ENCODE measurements at regions not wholly inside any gene's neighbourhood (a gene's known extent, or its start where the extent isn't known, plus 50 kb on each side); places are given as distances from the start of the nearest gene placed in this dataset.

DNA sequence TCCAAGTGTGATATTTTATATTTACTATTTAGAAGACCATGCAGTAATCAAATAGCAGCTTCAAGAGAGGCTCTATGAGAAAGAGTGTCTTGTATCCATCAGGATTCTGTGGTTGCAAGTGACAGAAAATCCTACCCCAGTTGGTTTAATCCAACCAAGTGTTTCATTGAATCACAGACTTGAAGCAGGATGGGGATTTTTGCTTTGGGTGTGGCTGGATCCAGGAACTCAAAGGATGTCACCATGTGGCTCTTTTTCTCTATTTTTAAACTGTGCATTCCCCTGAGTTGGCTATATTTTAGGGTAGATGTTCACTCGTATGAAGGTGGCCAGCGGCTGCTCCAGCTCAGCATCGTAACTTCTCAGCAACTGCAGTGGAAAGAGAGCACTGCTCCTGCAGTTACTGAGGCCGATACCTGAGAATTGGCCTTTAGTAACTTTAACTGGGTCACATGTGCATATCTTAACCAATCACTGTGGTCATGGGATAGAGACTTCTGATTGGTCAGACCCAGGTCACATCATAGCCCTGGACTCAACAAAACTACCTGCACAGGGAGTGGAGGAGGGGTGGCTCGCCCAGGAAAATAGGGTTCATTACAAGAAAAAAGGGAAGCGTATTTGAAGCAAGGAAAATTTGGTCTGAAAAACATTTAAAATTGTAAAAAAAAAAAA is 396.1 kb upstream of the SULF2 start:
- no peak for DNase-seq (ENCODE audit: low read depth)

DNA sequence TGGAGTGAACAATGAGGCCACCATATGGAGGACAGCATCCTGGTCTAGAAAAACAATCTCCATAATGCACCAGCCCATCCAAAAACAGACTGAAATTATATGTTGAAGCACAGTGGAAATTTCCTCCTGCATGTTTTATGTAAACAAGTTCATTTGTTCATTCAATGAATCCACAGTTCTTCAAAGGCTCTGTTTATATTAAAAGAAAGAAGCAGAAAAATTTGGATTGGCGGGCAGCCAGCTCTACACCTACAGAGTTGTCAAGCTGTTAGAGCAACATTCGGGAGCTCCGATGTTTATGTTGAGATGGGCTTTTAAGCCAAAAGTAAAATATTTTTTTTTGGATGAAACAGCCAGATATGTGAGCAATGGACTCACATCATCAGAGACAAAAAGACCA is 395.3 kb upstream of the SULF2 start:
- peak; percentile 20 for DNase-seq (ENCODE audit: low read depth)

DNA sequence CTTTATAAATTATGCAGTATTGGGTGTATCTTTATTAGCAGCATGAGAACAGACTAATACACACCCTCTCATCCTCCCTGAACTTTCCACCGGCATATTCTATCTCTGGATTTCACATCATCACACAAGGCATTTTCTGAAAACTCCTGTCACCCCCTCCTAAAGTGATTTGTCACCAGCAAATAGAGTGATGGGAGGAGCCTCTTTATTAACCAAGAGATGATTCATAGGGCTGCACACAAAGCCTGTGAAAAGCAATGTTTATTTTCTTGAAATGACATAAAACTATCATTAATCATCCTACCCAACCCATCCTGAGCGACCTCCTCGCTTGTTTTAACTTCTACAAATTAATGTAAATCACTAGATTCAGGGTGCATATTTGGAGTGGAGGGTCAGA is 394.7 kb upstream of the SULF2 start:
- DNase-seq (ENCODE audit: low read depth): peak; percentile 52

DNA sequence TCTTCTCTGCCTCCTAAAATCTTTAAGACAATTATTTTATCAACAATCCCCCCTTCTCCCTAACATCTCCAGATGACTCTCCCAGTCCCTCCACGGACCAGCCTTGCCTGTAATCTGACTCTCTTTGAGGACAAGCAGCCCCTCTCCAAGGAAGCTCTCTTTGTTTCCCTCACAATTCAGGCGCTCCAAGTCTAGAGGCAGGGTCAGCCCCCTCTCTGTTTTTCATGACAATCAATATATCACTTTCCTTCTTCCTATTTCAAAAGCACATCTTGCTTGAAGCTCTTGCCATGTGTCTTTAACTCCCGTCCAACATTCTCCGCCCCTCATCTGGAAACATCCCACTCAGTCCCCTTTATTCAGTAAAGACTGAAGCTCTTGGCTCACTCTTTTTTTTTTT is 393.4 kb upstream of the SULF2 start:
- no peak for DNase-seq (ENCODE audit: low read depth)

DNA sequence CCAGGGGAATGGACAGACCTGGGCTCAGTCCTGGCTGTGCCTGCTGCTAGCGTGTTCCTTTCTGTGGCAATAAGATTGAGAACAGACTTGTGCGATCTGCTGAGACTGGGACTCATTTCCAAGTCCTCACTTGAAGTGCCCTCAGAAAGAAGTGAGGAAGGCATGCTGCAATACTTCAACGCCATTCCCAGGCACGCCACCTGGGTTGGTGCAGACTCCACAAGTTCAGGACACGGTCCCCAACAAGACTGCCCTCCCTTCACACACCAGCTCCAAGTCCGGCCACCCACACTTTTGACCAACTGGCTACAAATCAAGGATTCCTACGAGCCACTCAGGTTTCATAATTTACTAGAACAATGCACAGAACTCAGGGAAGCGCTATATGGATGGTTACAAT is 391.8 kb upstream of the SULF2 start:
- no peak for DNase-seq (ENCODE audit: low read depth)

DNA sequence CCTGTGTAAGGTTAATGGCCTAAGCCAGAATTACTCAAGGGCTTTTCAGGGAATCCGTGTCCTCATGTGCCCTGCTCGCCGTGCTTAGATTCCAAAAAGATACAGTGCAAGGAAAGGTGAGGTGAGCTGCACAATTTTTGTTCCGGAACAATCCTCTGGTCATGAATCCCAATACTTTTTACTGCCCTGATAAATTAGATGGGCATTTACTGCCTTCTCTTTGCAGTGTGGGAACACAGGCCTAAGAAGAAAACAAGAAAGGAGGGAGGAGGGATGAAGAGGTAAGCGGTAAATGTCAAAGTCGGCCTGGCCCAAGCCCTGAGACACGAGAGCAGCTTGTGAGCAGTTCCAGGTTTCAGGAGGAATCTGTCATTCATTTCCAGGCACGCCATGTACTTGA is 390.9 kb upstream of the SULF2 start:
- DNase-seq (ENCODE audit: low read depth): no peak

DNA sequence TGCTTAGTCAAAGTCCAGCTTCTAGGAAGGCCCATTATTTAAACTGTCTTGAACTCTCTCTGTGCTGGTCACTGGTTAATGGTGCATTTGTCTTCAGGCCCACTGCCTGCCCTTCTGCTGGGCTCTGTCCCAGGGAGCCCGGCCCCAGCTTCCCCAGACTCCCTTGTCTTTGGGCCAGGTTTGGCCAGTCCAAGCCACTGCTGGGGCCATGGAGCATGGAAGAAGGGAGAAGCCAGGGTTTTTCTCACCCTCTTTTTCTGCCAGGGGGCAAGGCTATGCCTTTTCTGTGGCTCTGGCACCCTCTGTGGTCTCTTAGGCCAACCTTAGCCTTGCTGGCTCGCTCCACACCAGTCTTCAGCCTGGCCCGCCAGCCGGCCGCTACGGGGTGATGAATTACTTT is 390.0 kb upstream of the SULF2 start:
- no peak for DNase-seq (ENCODE audit: low read depth)

DNA sequence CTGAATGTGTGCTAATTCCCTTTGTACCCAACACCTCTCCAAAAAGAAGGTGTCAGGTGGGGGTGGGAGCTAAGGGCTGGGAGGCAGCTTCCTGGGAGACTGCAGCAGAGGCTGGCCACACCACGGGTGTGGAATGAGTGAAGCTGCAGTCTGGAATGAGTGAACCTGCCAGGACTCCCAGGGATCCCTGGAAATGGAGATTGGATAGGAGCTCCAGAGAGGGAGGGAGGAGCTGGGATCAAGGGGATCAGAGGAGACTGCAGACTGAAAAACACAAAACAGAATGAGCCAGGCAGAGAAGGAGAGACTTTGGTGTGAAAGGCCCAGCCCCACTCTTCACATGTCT is 387.0 kb upstream of the SULF2 start:
- DNase-seq (ENCODE audit: low read depth): no peak

DNA sequence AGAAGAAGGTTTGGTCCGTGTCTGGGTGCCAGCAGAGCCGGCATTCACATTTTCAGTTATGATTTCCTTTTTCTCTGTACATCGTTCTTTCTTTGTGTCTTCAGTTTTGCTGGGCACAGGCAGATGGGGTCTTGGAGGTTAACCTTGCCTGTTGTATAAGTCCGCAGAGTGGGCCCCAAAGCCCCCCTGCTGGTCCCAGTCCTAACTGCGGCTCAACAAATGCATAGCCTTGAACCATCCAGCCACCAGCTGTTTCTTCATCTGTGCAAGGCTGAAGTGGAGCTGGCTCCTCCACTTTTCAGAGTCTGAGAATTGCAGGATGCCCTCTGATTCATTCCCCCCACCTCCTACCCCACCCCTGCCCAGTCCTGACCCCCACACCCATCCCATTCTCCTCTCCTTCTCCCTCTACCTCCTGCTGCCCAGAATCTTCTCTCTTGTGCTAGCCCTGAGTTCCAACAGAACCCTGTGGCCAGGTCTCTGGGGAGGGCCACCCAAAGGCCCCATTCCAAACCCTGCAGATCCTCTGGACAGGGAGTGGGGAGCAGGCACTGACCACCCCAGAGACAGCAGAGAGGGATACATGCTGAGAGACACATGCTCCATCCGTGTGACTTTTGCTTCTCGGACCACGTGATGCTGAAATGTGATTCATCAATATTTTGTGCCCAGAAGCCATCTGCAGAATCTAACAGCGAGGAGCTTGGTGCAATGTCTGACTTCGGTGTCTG is 386.5 kb upstream of the SULF2 start:
- DNase-seq (ENCODE audit: low read depth): no peak

DNA sequence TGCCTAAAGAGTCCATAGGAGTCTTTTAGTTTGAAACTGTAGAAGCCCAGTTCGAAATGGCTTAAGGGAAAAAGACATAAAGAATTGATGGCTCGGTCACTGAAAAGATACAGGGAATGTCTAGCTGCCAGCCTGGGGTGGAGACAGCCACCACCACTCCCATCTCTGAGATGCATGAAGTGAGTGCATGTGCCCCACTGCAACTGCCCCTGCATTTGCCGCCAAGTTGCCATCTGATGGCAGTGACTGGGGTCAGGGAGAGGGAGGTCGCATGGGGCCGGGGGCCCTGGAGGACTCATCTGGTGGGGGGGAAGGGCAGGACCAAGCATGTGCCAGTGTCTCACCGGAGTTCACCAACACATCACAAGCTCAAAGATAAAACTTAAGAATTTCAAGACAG is 385.8 kb upstream of the SULF2 start:
- no peak for DNase-seq (ENCODE audit: low read depth)

DNA sequence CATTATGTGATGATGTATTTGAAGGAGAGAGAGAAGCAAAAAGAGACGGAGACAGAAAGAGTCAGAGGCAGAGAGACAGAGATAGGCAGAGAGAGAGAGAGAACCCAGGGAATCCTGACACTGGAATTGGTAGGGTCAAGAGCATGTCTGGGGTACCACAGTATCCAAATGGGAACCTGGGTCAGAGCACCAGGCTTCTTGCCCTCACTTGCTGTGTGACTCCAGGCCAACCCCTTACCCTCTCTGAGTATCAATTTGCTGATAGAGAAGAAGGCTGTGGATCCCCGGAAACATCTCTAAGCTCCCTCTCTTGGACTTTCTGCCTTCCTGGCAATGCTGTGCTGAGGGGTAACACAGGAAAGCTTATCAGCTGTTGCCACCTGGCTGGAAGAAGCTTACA is 385.3 kb upstream of the SULF2 start:
- DNase-seq (ENCODE audit: low read depth): no peak

DNA sequence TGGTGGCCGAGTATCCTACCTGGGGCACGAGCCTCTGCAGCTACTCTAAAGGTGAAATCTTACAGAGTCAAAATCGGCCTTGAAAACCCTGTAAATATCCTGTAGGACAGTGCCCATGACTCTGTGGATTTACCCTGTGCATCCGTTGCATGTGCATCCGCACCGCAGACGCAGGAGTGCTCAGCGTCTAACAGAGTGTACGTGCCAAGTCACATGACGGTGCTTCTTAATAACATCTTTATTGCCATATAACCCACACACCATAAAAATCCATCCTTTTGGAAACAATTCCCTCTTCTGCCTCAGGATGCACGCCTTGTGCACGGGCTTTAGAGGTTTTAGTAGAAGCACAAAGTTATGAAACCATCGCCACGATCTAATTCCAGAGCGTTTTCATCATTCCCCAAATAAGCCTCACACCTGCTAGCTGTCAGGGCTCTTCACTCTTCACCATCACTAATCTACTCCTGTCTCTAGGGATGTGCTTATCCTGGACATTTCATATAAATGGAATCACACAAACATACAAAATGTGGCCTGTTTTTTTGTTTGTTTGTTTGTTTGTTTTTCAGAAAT is 384.5 kb upstream of the SULF2 start:
- DNase-seq (ENCODE audit: low read depth): no peak

DNA sequence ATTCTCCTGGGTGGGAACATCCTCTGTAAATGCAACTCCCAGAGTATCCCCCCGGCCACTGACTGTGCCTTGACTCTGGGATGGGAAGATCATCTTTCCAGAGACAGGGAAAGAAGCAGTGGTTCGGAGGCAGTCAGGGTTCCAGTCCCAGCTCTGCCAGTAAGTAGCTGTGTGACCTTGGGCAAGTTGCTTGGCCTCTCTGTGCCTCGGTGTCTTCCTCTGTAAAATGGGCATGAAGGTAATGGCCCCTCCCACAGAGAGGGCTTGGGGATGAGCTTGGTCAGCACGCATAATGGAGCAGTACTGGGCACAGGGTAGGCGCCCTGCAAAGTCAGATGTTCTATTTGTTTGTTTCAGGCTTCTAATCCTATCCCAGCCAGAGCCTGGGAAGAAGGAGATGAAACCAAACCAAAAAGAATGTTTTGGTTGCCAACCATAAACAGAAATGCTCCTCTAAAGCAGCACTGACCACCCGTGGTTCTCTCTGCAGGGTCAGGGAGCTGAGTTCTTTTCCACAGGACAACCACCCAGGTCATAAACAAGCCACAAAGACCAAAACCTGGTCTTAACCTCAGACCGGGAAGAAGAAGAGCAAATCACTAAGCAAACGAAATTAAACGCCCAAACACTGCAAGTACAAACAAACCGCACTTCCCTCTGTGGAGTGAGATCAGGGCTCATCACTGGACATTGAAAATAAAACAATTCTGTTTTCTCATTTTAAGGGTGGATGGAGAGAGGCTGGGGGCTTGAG is 381.0 kb upstream of the SULF2 start:
- peak; percentile 17 for DNase-seq (ENCODE audit: low read depth)

DNA sequence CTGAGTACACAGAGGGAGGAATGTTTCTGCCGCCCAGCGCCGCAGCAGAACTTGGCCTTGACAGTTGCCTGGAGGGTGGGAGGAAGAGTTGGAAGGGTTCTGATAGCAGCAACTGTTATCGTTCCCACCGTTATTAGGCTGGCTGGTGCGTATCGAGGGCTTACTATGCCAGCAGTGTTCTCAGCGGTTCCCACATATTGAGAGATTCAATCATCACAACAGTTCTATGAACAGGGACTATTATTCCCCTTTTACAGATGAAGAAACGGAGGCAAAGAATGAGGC is 380.1 kb upstream of the SULF2 start:
- no peak for DNase-seq (ENCODE audit: low read depth)

DNA sequence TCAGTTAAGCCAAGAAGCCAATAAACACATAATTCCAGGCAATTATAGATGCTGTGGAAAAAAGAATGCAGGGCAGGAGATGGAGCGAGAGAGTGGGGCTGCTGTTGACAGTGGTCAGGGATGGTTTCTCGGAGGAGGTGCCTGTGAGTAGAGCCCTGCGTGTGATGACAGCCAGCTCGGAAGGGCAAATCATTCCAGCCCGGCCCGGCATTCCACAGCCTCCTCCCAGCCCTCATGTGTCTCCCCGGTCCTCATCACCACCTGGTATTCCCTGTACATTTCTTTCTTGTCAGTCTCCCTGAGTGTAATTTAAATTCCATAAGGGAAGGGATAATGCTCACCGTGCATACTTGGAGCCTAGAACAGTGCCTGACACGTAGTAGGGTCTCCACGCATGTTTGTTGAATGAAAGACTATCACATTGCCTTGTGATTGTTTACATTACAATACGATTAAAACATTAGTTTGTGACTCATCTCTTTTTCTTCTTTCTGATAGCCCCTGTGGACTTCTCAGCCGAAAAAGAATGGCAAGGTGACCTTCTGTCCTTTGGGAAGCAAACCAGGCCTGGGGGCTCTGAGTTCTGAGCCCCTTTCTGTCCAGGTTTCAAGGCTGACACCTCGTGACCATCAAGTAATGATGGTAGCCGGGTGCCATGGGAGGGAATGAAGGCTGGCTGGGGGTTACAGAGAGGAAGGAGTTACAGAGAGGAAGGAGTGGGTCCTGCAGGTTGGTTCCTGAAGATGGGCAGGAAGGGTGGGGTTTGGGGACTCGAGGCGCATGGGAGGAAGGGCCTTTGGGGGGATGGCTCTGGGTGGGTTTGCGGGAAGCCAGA is 379.5 kb upstream of the SULF2 start:
- no peak for DNase-seq (ENCODE audit: low read depth)

DNA sequence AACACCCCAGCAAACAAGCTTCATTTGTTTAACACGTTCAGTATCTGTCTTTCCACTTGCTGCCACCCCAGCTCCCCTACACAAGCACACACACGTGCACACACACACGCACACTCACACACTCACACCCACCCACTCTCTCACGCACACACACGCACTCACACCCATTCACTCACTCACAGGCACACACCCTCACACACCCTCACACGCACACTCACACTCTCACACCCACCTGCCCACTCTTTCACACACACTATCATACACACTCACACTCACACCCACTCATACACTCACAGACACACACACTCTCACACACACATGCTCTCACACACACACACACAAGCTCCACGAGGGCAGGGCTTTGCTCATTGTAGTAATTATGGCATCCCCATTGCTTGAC is 378.8 kb upstream of the SULF2 start:
- no peak for DNase-seq (ENCODE audit: low read depth)

DNA sequence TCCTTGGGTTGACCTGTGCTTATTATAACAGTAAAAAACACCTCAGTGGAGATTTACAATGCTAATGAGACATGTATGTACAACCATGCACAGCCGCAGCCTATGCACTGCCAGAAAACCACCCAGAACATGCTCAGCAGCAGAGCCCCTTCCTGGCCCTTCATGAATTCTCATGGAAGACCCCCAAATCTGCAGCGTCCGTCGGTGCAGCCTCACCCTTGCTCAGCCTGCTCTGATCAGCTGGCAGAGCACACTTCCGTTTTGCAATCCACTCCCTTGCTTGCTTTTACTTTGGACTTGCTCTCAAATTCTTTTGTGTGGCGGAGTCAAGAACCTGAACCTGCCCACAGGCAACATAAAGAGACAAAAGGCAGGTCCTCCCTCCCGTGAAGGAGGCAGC is 378.2 kb upstream of the SULF2 start:
- no peak for DNase-seq (ENCODE audit: low read depth)

DNA sequence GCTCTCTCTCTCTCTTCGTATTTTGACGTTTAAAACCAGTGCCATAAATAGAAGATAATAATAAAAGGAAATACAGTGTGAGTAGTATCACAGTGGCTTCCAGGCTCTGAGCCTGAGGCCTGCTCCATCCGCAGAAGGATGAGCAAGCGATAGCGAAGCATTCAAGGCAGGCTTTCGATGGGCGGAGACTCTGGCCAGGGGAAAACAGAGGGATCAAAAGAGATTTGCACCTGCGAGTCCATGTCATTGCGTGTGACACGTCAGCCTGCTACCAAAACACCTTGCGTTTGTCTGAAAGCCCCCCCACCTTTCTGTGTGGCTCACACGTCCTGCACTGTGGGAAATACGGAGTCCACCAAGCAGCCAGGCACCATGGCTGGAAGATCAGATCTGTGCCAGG is 377.3 kb upstream of the SULF2 start:
- no peak for DNase-seq (ENCODE audit: low read depth)

DNA sequence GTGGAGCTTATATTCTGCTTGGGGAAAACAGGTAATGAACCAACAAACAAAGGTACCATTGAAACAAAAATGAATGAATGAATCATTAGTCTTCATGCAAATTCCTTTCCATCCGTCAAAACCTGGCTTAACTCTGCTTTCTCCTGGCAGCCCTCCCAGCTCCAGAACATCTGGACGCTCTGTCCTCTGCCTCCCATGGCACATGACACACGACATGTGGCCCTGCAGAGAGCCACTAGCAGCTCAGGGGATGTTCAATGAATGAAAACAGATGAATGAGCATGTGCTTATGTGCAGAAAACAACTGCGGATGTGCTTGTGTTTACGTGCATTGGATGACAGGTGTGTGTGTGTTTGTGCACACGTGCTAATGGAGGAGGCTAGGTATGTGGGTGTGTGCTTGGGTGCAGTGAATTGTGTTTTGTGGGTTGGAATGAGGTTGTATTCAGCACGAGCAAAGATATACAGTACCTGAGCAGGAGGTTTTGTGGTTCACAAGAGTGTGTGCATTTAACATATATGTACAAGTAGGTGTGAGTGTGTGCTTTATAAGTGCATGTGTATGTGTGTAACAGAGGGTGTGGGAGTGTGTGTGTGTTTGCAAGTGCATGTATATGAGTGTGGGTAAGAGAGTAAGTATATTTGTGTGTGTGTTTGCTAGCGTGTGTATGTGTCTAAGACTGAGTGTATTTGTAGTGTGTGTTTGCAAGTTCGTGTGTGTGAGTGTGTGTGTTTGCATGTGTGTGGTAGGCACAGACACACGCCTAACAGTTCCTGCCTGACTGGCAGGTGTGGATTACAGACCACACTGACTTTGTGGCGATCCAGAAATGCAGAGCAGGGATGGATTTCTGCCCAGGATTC is 374.1 kb upstream of the SULF2 start:
- DNase-seq (ENCODE audit: low read depth): no peak

DNA sequence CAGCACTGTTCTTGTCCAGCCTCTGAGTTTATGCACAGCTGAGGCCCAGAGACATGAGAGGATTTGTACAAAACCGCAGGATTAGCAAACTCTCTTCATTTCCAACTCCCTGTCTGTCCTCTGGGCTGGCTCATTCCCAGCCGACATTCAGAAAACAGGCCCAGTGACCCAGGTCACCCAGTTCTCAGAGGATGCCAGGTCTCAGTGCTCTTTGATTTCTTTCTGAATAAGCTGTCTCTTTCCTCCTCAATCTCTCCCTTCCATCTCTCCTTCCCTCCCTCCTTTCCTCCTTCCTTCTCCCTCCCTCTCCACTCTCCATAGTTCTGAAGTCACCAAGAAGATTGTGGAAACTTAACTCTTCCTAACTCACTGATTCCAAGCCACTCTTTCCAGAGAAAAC is 372.7 kb upstream of the SULF2 start:
- DNase-seq (ENCODE audit: low read depth): no peak
